ENCODE measurements at regions not wholly inside any gene's neighbourhood (a gene's known extent, or its start where the extent isn't known, plus 50 kb on each side); places are given as distances from the start of the nearest gene placed in this dataset.

- no peak for TF ChIP-seq POLR2A (IDR thresholded peaks at IDR 0.05)
- TF ChIP-seq CTCF (IDR thresholded peaks at IDR 0.05) = no peak
These were observed 343.9 kb downstream of the TBC1D4 start for GRCh38 chr13:75137911-75138571.
